Activated CD8-positive, alpha-beta memory T cell treated with anti-CD3 and anti-CD28 coated beads, Interleukin-2, amount 50 U/mL, for 48 hours (primary cell): ENCODE measurements at regions not wholly inside any gene's neighbourhood (a gene's known extent, or its start where the extent isn't known, plus 50 kb on each side); places are given as distances from the start of the nearest gene placed in this dataset.

ENCODE experiments used
- DNase-seq: peaks from one replicate; pipeline ENCODE4 v3.0.0-alpha.2; 2020

DNA sequence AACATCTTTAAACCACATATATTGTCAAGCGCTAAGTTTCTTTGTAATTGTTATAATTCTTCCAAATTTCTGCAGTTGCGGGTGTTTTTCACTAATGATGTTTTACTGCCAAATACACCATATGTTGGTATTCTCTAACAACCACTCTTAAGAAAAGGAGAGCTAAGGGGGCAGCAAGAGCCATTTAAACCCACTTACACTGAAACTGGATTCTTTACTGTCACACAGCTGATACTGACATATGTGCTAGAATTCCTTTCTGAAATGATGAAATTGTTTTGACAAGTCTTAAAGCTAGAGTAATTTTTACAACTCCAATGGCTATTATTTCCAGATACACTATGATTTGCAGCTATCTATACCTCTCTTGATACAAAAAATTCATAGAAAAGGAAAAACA, 483.1 kb downstream of the CDH11 start:
- DNase-seq: no peak

DNA sequence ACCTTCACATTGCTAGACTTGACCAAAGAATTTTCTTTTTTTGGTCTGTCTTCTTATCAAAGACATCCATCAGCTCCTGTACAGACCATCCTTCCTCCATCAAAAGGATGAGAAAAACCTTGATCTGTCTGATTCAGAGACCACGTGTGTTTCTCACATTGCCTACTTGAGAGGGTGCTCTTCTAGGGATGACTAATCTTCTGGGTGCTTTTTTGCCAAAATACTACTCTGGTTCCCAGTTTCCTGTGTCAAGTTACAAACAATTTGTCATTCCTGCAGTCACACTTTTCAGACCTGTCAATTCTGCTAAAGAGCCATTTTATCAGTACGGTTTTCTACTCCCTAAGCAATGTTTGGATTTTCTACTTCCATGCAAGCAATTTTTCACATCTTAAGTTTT, 492.2 kb downstream of the CDH11 start:
- no peak for DNase-seq

DNA sequence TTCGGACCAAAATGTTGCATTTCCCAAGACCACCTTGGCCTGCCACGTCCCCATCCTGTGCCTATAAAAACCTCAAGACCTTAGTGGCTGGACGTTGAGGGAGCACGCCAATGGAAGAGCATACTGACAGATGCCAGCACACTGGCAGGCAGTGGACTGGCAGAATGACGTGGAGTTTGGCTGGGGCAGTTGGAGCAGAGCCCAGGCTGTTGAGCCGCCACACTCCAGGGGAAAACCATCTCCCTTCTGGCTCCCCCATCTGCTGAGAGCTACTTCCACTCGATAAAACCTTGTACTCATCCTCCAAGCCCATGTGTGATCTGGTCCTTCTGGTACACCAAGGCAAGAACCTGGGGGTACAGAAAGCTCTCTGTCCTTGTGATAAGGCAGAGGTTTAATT, 494.1 kb downstream of the CDH11 start:
- DNase-seq: no peak

DNA sequence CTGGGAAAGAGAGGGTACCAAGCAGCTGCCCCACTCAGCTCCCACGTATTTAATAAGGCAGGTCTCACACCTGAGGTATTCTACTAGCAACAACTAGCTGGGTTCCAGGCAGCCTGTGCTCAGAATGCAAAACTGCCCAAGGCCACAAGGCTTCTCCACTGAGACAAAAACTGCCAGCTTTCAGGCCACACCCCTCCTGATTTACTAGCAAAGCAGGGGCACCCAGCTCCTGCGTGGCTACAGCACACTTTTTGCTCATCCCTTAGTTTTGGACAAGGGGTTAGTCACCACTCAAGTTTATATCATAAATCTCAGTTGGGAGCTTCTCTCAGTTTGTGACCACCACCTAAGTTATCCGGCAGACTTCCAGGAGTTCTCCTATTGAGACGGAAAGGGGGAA, 494.6 kb downstream of the CDH11 start:
- DNase-seq: no peak

DNA sequence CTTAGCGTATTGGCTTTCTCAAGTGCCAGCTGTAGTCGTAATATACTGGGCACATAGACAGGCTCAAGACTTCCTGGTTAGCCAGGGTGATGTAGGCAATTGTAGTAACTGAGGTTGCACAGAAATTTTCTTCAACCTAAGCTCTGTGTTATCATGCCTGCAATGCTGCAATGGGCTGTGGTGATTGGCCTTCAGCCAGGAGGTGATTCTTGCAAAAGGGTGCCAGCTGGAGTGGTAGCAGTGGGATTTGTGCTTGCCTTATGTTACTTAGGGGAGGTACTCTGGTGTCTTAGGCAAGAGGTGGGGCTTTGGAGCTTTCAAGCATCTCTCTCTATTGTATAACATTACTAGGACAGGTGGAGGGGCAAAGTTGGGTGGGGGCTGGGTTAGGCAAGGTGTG, 495.1 kb downstream of the CDH11 start:
- DNase-seq: no peak

DNA sequence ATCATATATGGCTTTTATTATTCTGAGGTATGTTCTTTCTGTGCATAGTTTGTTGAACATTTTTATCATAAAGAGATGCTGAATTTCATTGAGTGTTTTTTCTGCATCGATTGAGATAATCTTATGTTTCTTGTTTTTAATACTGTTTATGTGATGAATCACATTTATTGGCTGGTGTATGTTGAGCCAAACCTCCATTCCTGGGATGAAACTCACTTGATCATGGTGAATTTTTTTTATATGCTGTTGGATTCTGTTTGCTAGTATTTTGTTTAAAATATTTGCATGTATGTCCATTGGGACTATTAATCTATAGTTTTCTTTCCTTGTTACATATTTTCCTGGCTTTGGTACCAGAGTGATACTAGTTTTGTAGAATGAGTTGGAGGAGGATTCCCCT, 500.2 kb downstream of the CDH11 start:
- no peak for DNase-seq

DNA sequence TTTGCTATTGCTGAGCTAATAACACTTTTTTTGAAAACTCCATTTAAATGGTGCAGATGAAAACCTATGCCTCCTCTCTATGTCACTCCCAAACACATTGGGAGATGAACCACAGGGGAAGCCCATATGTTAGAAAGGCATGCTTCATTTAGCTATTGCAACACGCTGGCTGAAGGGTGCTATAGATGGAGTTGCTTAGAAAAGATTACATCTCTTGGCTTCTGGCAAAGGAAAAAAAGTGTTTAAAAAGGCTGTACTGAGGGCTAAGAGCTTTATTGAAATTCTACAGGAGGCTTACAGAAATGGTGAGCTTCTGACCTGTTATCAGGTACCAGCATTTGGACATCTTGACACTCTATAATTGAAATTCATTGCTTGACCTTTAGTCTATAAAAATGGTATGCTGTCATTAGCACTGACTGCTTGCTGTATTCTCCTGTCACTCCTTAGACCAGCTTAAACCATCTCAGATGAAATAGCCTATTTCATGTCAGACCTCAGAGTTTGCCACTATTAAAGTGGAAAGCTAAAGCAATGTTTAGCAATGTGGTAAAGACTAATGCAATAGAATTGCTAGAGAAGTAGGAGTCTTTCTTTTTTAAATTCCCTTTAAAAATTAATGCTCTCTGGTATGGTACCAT, 503.9 kb downstream of the CDH11 start:
- no peak for DNase-seq

DNA sequence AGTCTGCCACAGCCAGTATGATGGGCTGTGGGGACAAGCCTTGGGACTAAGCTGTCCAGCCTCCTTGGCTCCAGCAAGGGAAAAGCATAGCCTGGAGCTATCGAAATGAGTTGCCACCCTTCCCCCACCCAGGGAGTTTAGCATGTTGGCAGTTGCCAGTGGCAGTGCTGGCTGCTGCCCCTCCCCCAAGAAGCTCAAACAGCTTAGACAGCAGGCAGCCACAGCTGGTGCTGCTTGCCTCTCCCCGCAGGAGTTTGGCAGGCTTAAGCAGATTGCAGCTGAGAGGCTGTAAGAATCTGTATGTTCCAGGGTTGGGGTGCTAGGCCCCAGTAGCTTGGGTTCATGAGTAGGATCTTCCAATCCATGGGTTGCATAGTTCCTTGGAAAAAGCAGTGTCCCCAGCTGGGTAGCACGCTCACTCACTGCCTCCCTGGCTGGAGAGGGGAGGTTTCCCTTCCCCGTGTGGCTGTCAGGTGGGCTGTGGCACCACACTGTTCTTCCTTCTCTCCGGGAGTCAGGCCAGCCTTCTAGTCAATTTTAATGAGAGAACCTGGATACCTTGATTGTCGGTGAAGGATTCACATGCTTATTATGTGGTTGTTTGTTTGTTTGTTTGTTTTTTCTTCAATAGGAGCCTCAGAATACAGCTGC, 506.1 kb downstream of the CDH11 start:
- DNase-seq: no peak

DNA sequence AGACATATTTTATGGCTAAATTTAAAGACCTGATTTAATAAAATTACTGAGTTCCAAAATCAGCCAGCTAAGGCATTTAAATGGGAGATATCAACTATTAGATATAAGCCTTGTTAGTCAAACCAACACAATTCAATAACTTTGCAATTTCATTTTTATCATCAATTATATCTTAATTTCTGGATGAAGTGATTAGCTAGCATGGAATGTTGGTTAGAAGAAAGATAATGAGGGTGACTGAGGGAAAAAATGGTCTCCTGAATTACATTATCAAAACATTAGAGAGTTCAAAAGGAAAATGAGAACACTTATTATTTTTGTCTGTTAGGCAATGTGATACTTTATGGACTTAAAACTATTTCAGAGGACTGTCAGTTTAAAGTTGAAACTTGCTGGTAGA, 525.7 kb downstream of the CDH11 start:
- no peak for DNase-seq

DNA sequence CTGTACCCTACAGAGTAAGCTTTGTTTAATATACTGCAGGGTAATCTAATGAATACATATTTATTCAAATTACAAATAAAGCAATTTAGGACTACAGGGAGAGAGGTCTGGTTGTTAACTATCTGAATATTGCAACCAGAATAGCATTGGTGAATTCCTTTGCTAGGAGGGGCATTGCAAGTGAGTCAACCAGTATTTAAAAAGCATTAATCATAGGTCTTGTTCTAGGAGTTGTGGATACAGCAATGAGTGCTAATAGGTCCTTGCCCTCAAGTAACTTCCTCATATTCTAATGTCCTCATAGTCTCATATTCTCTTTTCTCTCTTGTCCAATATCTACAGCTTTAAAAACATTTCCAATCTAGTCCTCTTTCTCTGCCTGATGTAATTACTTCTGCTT, 531.4 kb downstream of the CDH11 start:
- DNase-seq: no peak

DNA sequence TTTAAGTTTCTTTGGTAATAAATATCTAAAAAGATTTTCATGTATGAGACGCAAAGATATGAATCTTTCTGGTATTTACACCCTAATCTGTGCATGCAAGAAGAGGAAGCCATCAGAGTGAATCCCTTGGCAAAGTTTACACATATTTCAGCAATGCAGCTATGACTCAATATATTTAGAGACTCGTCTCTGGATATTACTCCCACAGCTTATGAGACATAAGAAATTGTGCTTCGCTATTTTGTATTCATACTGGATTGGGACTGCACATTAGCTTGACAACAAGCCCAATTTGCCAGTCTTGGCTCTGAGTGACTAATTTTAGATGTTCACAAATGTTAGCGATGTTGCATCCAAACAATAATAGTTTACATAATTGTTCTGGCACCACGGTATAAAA, 532.0 kb downstream of the CDH11 start:
- DNase-seq: no peak

DNA sequence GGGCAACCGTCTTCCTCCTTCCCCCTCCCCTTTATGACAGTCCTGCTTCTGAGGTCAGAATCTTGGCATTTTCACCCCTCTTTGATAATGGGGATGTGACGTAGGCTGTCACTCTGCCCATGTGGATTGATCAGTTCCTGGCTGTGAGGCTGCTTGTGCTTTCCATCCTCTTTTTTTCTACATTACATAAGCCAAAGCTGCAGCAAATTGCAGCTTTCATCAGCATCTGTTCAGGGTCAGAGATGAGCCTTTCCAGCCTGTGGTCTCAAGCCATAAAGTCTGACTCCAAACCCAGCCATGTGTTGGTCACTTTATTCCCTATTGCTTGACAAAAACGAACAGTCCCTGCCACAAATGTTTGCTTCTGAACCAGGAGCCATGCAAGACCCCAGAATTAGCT, 535.1 kb downstream of the CDH11 start:
- DNase-seq: no peak

DNA sequence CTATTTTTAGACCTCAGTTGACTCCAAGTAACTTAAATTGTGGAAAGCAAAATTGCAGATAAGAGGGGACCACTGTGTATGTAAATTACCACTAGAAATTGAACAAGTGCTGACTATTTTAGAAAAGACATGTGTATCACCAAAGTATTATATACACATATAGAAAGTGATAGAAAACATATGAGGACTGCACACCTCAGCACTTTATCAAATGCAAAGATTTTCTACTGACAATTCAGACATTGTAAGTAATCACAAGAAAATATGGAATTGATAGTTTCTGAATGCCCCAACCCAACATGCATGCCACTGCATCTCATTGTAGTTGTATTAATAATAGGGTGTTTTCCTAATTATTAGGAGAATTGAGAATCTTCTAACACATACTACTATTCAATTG, 536.5 kb downstream of the CDH11 start:
- DNase-seq: no peak

DNA sequence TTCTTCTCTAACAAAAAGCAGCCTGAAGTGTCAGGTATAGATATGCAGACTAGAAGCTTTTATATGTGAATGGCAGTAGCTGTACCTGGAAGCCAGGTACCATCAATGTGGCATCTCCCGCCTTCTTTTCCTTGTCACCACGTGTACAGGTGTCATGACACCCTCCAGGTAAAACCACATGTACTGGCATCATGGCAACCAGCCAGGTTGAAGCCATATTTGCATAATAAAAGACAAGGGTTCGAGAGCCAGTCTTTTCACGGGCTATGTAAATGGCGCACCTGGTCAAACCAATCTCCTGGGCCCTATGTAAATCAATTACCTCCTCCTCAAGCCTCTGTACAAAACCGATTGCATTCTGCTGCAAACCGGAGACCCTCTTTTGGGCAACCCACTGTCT, 541.3 kb downstream of the CDH11 start:
- no peak for DNase-seq

DNA sequence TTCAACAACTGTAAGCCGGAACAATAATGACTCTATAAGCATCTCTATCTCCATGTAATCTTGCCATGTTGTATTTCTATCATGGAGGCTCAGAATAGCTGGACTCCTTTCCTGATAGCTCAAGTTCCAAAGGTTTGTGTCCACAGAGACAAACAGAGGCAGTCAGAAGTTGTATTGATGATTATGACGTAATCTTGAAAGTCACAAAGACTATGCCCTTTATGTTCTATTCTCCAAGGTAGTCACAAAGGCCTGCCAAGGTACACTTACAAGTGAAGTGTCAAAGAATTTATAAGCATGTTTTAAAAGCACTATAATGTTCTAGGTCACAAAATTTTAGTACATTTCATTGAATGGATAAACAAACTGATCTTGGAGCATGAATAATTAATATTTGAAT, 542.2 kb downstream of the CDH11 start:
- no peak for DNase-seq

DNA sequence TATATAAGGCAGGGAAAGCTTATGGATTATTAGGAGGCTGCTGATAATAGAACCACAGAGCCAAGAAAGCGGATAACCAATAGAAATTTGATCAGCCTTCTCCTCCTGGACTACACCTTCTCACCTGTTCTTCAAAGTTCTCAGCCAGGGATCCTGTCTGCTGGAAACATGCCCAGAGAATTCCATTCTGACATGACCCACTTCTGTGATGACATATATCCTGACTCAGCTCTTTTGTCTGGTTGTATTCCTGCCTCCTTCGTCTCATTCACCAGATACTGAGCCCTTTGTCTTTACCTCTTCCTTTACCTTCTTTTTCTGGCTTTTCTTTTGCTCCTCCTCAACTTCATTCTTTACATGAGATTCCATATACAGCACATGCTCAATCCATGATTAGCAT, 576.1 kb downstream of the CDH11 start:
- DNase-seq: no peak

DNA sequence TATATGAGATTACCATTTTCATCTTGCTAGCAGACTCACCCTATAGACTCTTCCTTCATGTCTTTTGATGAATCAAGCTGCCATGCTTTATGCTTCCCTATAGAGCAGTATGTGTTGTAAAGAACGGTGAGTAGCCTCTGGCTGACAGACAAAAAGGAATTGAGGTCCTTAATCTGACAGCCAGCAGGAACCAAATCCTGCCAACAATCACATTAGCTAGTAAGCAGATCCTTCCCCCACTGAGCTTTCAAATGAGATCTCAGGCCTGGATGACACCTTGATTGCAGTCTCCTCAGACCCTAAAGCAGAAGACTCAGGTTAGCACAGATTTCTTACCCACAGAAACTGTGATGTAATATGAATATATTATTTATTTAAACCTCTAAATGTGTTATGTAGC, 577.0 kb downstream of the CDH11 start:
- DNase-seq: no peak

DNA sequence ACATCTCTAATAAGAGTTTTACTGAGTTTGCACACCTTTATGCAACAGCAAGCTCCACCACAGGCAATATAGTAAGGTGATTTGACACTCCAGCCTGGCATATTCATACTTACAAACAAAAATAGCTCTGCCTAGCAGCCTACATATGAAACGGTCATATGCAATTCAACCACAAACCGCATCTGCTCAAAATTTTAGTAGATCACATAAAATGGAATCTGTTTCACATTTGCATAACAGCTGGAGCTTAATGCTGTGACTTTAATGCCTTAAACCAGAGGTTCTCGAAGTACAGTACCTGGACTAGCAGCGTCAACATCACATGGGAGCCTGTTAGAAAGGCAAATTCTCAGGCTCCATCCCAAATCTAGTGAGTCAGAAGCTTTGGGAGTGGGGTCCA, 578.4 kb downstream of the CDH11 start:
- DNase-seq: no peak

DNA sequence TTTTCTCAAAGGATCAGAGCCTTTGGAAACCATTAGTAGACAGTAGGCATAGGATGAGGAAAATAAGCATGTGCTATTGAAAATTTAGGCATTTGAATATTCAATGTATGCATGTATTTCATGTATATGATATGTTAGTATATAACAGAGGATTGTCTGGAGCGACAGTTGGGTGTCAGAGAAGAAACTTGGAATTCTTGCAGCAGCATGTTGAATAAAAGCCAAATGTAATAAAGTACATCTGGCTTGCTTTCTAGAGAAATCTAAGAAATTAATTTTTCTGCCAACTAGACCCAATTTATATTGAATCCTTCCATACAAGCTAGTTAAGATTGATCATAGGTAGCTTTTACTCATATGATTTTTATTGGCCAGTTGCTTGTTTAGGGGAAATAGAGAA, 578.8 kb downstream of the CDH11 start:
- no peak for DNase-seq

DNA sequence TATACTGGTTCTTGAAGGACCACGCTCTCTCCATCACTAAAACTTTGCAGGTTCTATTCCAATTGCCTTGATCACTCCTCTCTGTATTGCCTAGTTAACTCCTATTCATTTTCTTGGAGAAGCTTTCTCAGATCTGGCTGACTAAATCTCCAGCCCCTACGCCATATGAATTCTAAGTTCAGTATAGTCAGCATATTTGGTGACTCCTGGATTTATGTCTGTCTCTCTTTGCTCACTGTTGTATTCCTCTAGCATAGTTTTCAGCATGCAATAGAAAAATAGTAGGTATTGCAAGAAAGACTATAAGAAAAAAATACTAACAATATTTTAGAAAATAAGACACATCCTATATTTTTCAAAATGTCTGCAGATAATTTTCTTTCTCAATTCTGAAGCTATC, 579.7 kb downstream of the CDH11 start:
- DNase-seq: no peak

DNA sequence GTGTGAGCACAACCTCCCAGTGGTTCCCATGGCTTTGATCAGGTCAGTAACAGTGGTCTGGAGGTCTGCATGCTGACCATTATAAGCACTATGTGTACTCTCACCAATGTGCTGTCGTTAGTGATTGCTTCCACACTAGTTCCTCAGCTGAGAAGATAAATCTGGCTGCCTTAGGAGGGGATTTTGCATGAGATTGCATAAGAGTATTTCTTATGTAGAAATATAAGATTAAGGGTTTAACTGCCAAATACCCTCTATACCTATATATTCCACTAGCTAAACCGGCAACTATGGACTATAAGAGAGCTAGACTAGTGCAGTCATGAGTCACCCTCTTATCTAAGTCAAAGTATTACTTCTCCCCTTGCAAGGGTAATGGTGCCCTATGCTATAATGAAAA, 580.2 kb downstream of the CDH11 start:
- no peak for DNase-seq

DNA sequence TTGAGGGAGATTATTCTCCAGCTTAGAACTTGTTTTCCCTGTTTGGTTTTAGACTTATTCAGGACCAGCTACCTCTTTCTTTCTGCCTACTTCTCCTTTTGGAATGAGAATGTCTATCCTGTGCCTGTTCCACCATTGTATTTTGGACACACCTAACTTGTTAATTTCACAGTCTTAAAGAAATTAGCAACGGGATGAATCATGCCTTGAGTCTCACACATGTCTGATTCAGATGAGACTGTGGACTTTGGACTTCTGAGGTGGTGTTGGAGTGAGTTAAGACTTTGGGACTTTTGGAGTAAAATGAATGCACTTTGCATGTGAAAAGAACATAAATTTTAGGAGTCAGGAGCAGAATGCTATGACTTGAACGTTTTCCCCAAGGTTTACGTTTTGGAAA, 581.4 kb downstream of the CDH11 start:
- no peak for DNase-seq

DNA sequence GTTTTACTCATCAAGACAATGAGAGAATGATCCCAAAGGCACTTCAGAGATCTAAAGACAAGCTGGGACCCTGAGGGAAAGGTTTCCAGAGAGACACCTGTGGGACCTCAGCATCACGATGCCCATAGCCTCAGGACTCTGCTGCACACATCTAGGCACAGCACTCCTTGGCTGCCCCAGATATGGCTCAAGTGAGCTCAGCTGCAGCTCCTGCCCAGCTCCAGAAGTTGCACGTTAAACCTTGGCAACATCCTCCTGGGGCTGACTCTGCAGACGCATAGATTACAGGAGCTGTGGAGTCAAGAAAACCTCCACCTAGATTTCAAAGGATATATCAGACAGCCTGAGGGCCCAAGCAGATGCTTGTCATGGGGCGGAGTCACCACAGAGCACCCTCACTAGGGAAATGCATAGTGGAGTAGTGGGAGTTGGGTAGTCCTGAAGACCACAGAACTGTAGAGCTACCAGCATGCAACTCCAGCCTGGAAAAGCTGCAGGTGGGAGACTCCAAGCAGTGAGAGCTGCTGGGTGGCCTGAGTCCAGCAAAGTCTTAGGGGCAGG, 582.0 kb downstream of the CDH11 start:
- no peak for DNase-seq

DNA sequence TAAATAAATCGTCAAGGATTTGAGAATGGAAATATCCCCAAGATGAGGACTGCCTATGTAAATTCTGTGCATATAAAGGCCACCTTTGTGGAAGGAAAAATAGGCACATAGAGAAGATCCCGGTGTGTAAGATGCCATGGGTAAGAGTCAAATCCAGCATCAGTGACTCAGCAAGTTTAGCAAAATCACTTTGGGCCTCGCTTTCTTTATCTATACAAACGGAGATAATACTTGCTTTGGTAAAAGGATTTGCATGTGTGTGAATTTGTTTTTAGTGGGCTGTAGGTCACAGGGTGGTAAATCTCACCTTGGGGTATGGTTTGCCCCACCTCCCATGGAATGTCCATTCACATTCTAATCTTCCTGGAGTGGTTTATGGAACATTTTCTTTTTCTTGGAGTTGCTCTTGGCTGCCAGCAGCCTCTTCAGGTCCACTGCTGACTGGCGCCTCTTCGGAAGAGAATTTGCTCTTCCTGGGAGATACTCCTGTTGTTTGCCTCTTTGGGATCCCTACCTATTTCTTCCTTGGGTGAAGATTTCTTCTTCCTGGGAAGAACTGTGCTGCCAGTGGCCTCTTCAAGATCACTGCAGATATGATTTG, 587.6 kb downstream of the CDH11 start:
- no peak for DNase-seq

DNA sequence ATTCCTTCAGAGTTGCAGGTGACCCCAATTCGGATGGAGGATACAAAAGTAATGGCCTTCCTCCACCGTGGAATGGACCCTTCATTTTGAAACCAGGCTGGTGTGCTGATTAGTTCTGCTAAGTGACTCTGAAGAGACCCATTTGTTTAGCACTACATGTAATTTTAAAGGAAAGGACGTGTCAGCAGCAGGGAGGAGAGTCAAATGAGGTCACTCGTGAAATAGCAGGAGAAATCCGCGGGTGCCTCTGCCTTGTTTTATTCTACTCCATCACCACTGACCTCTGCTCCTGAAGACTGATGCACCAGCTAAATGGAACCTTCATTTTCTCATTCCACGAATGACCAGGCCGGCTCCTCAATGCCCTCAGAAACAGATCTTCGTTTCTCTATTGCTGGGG, 589.2 kb downstream of the CDH11 start:
- DNase-seq: no peak
